ENCODE measurements at regions not wholly inside any gene's neighbourhood (a gene's known extent, or its start where the extent isn't known, plus 50 kb on each side); places are given as distances from the start of the nearest gene placed in this dataset.

GRCh38 chr18:5075297-5075696, 121.8 kb downstream of the AKAIN1 start:
- TF ChIP-seq CTCF (conservative IDR thresholded peaks at IDR 0.05 in 1 of 2, IDR thresholded peaks at IDR 0.05 in 1 of 2; ENCODE audit: extremely low read depth in 1 of 2, insufficient read depth in 1 of 2, low read depth in 1 of 2, low read length in 2 of 2), result no peak
- TF ChIP-seq EZH2 (IDR thresholded peaks at IDR 0.05; ENCODE audit: borderline replicate concordance, low read length), result no peak
